ENCODE measurements at regions not wholly inside any gene's neighbourhood (a gene's known extent, or its start where the extent isn't known, plus 50 kb on each side); places are given as distances from the start of the nearest gene placed in this dataset.

DNA sequence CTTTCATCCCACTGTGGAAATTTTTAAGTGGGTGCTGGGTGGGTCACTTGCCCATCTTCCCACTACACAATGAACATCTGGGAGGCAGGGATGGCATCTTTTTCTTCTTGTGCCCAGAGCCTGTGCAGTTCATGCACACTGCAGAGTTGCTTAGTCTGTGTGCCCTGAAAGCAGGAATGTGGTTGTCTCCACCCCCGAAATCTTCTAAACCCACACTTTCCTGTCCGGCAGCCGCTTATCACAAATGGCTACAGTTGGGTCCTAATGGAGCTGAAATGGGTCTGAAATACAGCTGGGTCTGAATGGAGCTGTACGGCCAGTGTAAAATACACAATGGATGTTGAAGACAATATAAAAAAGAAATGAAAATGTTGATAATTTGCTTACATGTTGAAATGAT is 112.1 kb upstream of the PMEPA1 start:
- TF ChIP-seq, protein P1, sequence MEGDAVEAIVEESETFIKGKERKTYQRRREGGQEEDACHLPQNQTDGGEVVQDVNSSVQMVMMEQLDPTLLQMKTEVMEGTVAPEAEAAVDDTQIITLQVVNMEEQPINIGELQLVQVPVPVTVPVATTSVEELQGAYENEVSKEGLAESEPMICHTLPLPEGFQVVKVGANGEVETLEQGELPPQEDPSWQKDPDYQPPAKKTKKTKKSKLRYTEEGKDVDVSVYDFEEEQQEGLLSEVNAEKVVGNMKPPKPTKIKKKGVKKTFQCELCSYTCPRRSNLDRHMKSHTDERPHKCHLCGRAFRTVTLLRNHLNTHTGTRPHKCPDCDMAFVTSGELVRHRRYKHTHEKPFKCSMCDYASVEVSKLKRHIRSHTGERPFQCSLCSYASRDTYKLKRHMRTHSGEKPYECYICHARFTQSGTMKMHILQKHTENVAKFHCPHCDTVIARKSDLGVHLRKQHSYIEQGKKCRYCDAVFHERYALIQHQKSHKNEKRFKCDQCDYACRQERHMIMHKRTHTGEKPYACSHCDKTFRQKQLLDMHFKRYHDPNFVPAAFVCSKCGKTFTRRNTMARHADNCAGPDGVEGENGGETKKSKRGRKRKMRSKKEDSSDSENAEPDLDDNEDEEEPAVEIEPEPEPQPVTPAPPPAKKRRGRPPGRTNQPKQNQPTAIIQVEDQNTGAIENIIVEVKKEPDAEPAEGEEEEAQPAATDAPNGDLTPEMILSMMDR (IDR thresholded peaks at IDR 0.05; ENCODE audit: insufficient read depth, low read length), result no peak
- TF ChIP-seq POLR2AphosphoS5 (IDR thresholded peaks at IDR 0.05; ENCODE audit: low read depth) (no peak), GABPA (IDR thresholded peaks at IDR 0.05; ENCODE audit: low read depth) (no peak)
